ENCODE measurements at regions not wholly inside any gene's neighbourhood (a gene's known extent, or its start where the extent isn't known, plus 50 kb on each side); places are given as distances from the start of the nearest gene placed in this dataset.

DNA sequence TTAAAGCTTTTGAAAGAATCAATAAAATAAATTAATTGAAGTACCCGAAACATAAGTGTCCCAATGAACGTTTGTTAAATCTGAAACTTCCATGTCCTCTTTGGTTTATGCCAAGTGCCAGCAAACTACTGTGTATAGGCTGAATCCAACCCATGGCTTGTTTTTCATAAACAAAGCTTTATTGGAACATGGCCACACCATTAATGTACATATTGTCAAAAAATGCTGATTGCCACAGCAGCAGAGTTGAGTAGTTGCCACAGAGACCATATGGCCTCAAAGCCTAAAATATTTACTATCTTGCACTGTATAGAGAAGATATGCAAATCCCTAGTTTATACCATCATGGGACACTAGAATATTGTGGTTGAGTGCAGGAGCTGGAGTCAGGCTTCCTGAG is 406.1 kb downstream of the MAFB start:
- H3K4me3 ChIP-seq (replicated peaks in 1 of 3; ENCODE audit: low read depth in 2 of 3, low read length in 3 of 3), result no peak overlapping the region
- no peak overlapping the region for H3K27ac Mint-ChIP-seq
- H3K79me2 ChIP-seq (ENCODE audit: insufficient read depth, low read length), result no peaks in the 10 kb centered on the region
- no peaks in the 10 kb centered on the region for H3K36me3 Mint-ChIP-seq
- H3K27me3 ChIP-seq (ENCODE audit: control insufficient read depth in 2 of 2, insufficient read depth in 2 of 2, low read length in 2 of 2), result peaks cover 8 to 9% of the 10 kb centered on the region in 2 donors
- DNase-seq, result no peak
- no peak overlapping the region for H3K4me3 Mint-ChIP-seq
- H4K20me1 ChIP-seq (ENCODE audit: insufficient read depth, low read length), result no peaks in the 10 kb centered on the region
- H3K4me1 ChIP-seq (ENCODE audit: control insufficient read depth in 1 of 2, insufficient read depth in 2 of 2, low read length in 2 of 2), result peaks cover 18% of the 10 kb centered on the region in 2 donors
- H2AFZ ChIP-seq (ENCODE audit: insufficient read depth, low read depth, low read length, poor library complexity, severe bottlenecking), result no peak overlapping the region
- H3K9ac ChIP-seq (ENCODE audit: insufficient read depth, low read length, poor library complexity, severe bottlenecking), result no peak overlapping the region
- H3K4me2 ChIP-seq (replicated peaks; ENCODE audit: extremely low read depth, low read length, poor library complexity, severe bottlenecking), result no peak overlapping the region
- H3K27me3 Mint-ChIP-seq (ENCODE audit: low read depth in 3 of 3), result peaks cover 16 to 28% (median 25%) of the 10 kb centered on the region in 3 donors
- intact Hi-C loops (cut with micrococcal nuclease), result no loop called here
- H3K4me1 Mint-ChIP-seq, result peaks cover 27% of the 10 kb centered on the region
- TF ChIP-seq, protein P1, sequence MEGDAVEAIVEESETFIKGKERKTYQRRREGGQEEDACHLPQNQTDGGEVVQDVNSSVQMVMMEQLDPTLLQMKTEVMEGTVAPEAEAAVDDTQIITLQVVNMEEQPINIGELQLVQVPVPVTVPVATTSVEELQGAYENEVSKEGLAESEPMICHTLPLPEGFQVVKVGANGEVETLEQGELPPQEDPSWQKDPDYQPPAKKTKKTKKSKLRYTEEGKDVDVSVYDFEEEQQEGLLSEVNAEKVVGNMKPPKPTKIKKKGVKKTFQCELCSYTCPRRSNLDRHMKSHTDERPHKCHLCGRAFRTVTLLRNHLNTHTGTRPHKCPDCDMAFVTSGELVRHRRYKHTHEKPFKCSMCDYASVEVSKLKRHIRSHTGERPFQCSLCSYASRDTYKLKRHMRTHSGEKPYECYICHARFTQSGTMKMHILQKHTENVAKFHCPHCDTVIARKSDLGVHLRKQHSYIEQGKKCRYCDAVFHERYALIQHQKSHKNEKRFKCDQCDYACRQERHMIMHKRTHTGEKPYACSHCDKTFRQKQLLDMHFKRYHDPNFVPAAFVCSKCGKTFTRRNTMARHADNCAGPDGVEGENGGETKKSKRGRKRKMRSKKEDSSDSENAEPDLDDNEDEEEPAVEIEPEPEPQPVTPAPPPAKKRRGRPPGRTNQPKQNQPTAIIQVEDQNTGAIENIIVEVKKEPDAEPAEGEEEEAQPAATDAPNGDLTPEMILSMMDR (IDR thresholded peaks at IDR 0.05), result no peak
- no peaks in the 10 kb centered on the region for H3K36me3 ChIP-seq (replicated peaks in 1 of 2; ENCODE audit: control insufficient read depth in 1 of 2, insufficient read depth in 2 of 2, low read length in 2 of 2)
- no peak overlapping the region for H3K27ac ChIP-seq (ENCODE audit: low read depth in 1 of 2, low read length in 2 of 2)
- H3K9me3 ChIP-seq (replicated peaks in 1 of 2; ENCODE audit: control insufficient read depth in 1 of 2, insufficient read depth in 1 of 2, low read length in 2 of 2), result no peaks in the 10 kb centered on the region
- peaks cover 0 to 4% (median 0%) of the 10 kb centered on the region in 7 donors for H3K9me3 Mint-ChIP-seq
- WGBS (ENCODE audit: insufficient coverage), result no CpG with 5 or more reads among the region's 2 CpGs

DNA sequence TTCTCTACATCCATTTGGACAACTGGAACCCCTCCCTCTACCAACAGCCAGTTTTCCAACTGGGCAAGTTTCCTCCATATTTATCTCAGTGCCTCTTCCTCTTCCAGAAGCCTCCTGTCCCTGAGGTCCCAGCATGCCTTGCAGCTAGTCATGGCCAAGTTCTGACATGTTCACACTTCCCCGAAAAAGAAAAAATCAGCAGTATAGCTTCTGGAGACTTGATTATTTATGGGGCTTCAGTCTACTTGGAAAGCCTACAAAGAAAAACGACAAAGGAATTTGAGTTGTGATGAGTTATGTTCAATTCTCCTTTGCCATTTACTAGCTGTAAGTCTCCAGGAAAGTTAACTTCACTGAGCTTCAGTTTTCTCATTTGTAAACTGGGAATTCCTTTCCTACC is 406.5 kb downstream of the MAFB start:
- Histone ChIP-seq H2AFZ (ENCODE audit: insufficient read depth, low read depth, low read length, poor library complexity, severe bottlenecking) (no peak overlapping the region), H3K9ac (ENCODE audit: insufficient read depth, low read length, poor library complexity, severe bottlenecking) (no peak overlapping the region), H3K4me3 (replicated peaks in 1 of 3; ENCODE audit: low read depth in 2 of 3, low read length in 3 of 3) (no peak overlapping the region), H3K4me1 (ENCODE audit: control insufficient read depth in 1 of 2, insufficient read depth in 2 of 2, low read length in 2 of 2) (peaks cover 18% of the 10 kb centered on the region in 2 donors), H3K9me3 (replicated peaks in 1 of 2; ENCODE audit: control insufficient read depth in 1 of 2, insufficient read depth in 1 of 2, low read length in 2 of 2) (no peaks in the 10 kb centered on the region), H4K20me1 (ENCODE audit: insufficient read depth, low read length) (no peaks in the 10 kb centered on the region), H3K27me3 (ENCODE audit: control insufficient read depth in 2 of 2, insufficient read depth in 2 of 2, low read length in 2 of 2) (peaks cover 8 to 9% of the 10 kb centered on the region in 2 donors), H3K27ac (ENCODE audit: low read depth in 1 of 2, low read length in 2 of 2) (no peak overlapping the region), H3K36me3 (replicated peaks in 1 of 2; ENCODE audit: control insufficient read depth in 1 of 2, insufficient read depth in 2 of 2, low read length in 2 of 2) (no peaks in the 10 kb centered on the region), H3K4me2 (replicated peaks; ENCODE audit: extremely low read depth, low read length, poor library complexity, severe bottlenecking) (no peak overlapping the region), H3K79me2 (ENCODE audit: insufficient read depth, low read length) (no peaks in the 10 kb centered on the region)
- intact Hi-C loops (cut with micrococcal nuclease), result no loop called here
- no peak for DNase-seq
- H3K9me3 Mint-ChIP-seq, result peaks cover 0 to 4% (median 0%) of the 10 kb centered on the region in 7 donors
- no peaks in the 10 kb centered on the region for H3K36me3 Mint-ChIP-seq
- peaks cover 27% of the 10 kb centered on the region for H3K4me1 Mint-ChIP-seq
- no CpG with 5 or more reads among the region's 2 CpGs for WGBS (ENCODE audit: insufficient coverage)
- H3K27ac Mint-ChIP-seq, result no peak overlapping the region
- H3K27me3 Mint-ChIP-seq (ENCODE audit: low read depth in 3 of 3), result peaks cover 16 to 28% (median 25%) of the 10 kb centered on the region in 3 donors
- TF ChIP-seq, protein P1 (IDR thresholded peaks at IDR 0.05), result no peak
- H3K4me3 Mint-ChIP-seq, result no peak overlapping the region
